Peyer's patch (tissue), 4 donors: ENCODE measurements at regions not wholly inside any gene's neighbourhood (a gene's known extent, or its start where the extent isn't known, plus 50 kb on each side); places are given as distances from the start of the nearest gene placed in this dataset.

Experiments used
- DNase-seq, 3 donors: peaks; one replicate each; pipeline ENCODE4 v3.0.0-alpha.2; 2017 to 2019
- H3K27ac ChIP-seq, 4 donors: fragments of 200-600 bp; sonication (generic); one replicate each; pipeline ENCODE4 v1.5.1; 2016 to 2019
- H3K27me3 ChIP-seq, 2 donors: fragments of 200-600 bp; sonication (generic); one replicate each; pipeline ENCODE4 v1.5.1; 2019
- H3K36me3 ChIP-seq, 3 donors: fragments of 200-600 bp; sonication (generic); one replicate each; pipeline ENCODE4 v1.5.1; 2016 to 2019
- H3K4me1 ChIP-seq, 4 donors: fragments of 200-600 bp; sonication (generic); one replicate each; pipeline ENCODE4 v1.5.1; 2016 to 2019
- H3K4me3 ChIP-seq, 4 donors: fragments of 200-600 bp; sonication (generic); 1 replicate in 3 of 4; 2 replicates in 1 of 4; pipeline ENCODE4 v1.5.1; 2016 to 2019; ENCODE audit warnings: mild to moderate bottlenecking in 1 of 4
- H3K9me3 ChIP-seq, 4 donors: fragments of 200-600 bp; sonication (generic); one replicate each; pipeline ENCODE4 v1.5.1; 2016 to 2019; ENCODE audit warnings: mild to moderate bottlenecking in 1 of 4
- CTCF ChIP-seq, 6 experiments: fragments of 450-650 bp in 4 of 6; fragments of 200-600 bp in 2 of 6; sonication (generic) in 1 of 6; IDR thresholded peaks; one replicate each; pipeline ENCODE4 v1.5.1; 2017 to 2019; ENCODE audit warnings: antibody characterized with exemption in 6 of 6, mild to moderate bottlenecking in 3 of 6, moderate library complexity in 1 of 6
- POLR2A ChIP-seq, 2 donors: fragments of 450-650 bp; IDR thresholded peaks; one replicate each; pipeline ENCODE4 v1.5.1; 2017; ENCODE audit warnings: antibody characterized with exemption in 2 of 2, mild to moderate bottlenecking in 2 of 2, moderate library complexity in 2 of 2

- DNase-seq, result no peak
- Histone ChIP-seq H3K9me3 (no peaks in the 10 kb centered on the region), H3K27me3 (no peaks in the 10 kb centered on the region), H3K27ac (peak overlapping the region in 1 of 4 donors; percentile 48), H3K4me1 (no peaks in the 10 kb centered on the region), H3K4me3 (no peak overlapping the region), H3K36me3 (no peaks in the 10 kb centered on the region)
- no peak for TF ChIP-seq CTCF (IDR thresholded peaks at IDR 0.05)
- TF ChIP-seq POLR2A (IDR thresholded peaks at IDR 0.05), result no peak
These were observed 125.0 kb downstream of the LYPLAL1 start for GRCh38 chr1:219298571-219299148.

GRCh38 chr1:219296430-219297355 is 123.0 kb downstream of the LYPLAL1 start:
- H3K27ac ChIP-seq, result peak overlapping the region in 1 of 4 donors; percentile 36
- no peaks in the 10 kb centered on the region for H3K36me3 ChIP-seq
- H3K4me1 ChIP-seq, result no peaks in the 10 kb centered on the region
- H3K4me3 ChIP-seq, result no peak overlapping the region
- H3K9me3 ChIP-seq, result no peaks in the 10 kb centered on the region
- H3K27me3 ChIP-seq, result no peaks in the 10 kb centered on the region
- DNase-seq, result no peak
- TF ChIP-seq CTCF (IDR thresholded peaks at IDR 0.05), result no peak

GRCh38 chr1:219294251-219294650 is 120.6 kb downstream of the LYPLAL1 start:
- no peaks in the 10 kb centered on the region for H3K27me3 ChIP-seq
- DNase-seq, result no peak
- H3K9me3 ChIP-seq, result no peaks in the 10 kb centered on the region
- no peak overlapping the region for H3K27ac ChIP-seq
- no peaks in the 10 kb centered on the region for H3K4me1 ChIP-seq
- no peak overlapping the region for H3K4me3 ChIP-seq
- no peaks in the 10 kb centered on the region for H3K36me3 ChIP-seq
- TF ChIP-seq POLR2A (IDR thresholded peaks at IDR 0.05), result no peak

GRCh38 chr1:219293410-219293809 is 119.7 kb downstream of the LYPLAL1 start:
- H3K27me3 ChIP-seq, result no peaks in the 10 kb centered on the region
- TF ChIP-seq CTCF (IDR thresholded peaks at IDR 0.05) (no peak), POLR2A (IDR thresholded peaks at IDR 0.05) (no peak)
- DNase-seq, result no peak
- no peak overlapping the region for H3K27ac ChIP-seq
- no peaks in the 10 kb centered on the region for H3K36me3 ChIP-seq
- no peaks in the 10 kb centered on the region for H3K4me1 ChIP-seq
- no peak overlapping the region for H3K4me3 ChIP-seq
- H3K9me3 ChIP-seq, result no peaks in the 10 kb centered on the region

- no peak overlapping the region for H3K27ac ChIP-seq
These were observed 119.3 kb downstream of the LYPLAL1 start for GRCh38 chr1:219292999-219293398.

More at GRCh38 chr1:219292999-219293398, 119.3 kb downstream of the LYPLAL1 start:
- Histone ChIP-seq H3K9me3 (no peaks in the 10 kb centered on the region), H3K36me3 (no peaks in the 10 kb centered on the region), H3K27me3 (no peaks in the 10 kb centered on the region), H3K4me1 (no peaks in the 10 kb centered on the region), H3K4me3 (no peak overlapping the region)
- no peak for TF ChIP-seq POLR2A (IDR thresholded peaks at IDR 0.05)
- TF ChIP-seq CTCF (IDR thresholded peaks at IDR 0.05), result no peak
- no peak for DNase-seq
